Activated CD8-positive, alpha-beta T cell treated with anti-CD3 and anti-CD28 coated beads for 36 hours (primary cell): ENCODE measurements at regions not wholly inside any gene's neighbourhood (a gene's known extent, or its start where the extent isn't known, plus 50 kb on each side); places are given as distances from the start of the nearest gene placed in this dataset.
A peak's percentile ranks its signal among the peaks of the same experiment; 100 is the strongest.

Experiments used
- ATAC-seq: fragments of 200-7000 bp; cut with Tn5 transposase; one replicate; pipeline ENCODE4 v1.10.0; 2021; ENCODE audit warnings: mild to moderate bottlenecking, moderate library complexity
- CTCF ChIA-PET: fragments of 350-600 bp; sonication (Branson Sonifier 250); formaldehyde crosslinking; loops from one replicate; lab custom pipeline; 2021; ENCODE audit warnings: antibody characterized with exemption; lab: Charles Lee
- POLR2A ChIA-PET: fragments of 350-600 bp; sonication (Branson Sonifier 250); formaldehyde crosslinking; loops from one replicate; lab custom pipeline; 2021; ENCODE audit warnings: antibody characterized with exemption; lab: Charles Lee
- DNase-seq: peaks from one replicate; pipeline ENCODE4 v3.0.0-alpha.2; 2020
- H3K27ac Mint-ChIP-seq: one replicate; pipeline ENCODE4 v1.8.0; 2021; ENCODE audit warnings: mild to moderate bottlenecking, mixed read lengths
- H3K27me3 Mint-ChIP-seq: one replicate; pipeline ENCODE4 v1.8.0; 2021; ENCODE audit warnings: mixed read lengths
- H3K36me3 Mint-ChIP-seq: one replicate; pipeline ENCODE4 v1.8.0; 2021; ENCODE audit warnings: low read depth, mixed read lengths
- H3K4me1 Mint-ChIP-seq: one replicate; pipeline ENCODE4 v1.8.0; 2021; ENCODE audit warnings: low read depth, mixed read lengths
- H3K4me3 Mint-ChIP-seq: one replicate; pipeline ENCODE4 v1.8.0; 2021; ENCODE audit warnings: mild to moderate bottlenecking, moderate library complexity, mixed read lengths
- H3K9me3 Mint-ChIP-seq: one replicate; pipeline ENCODE4 v1.8.0; 2021; ENCODE audit warnings: mixed read lengths
- intact Hi-C: fragments of 100-400 bp; cut with micrococcal nuclease; formaldehyde crosslinking; loops from one replicate; pipeline ENCODE4 v1.10.0; 2022
- TF ChIP-seq, protein P1 (sequence below): fragments of 200-600 bp; IDR thresholded peaks from one replicate; pipeline ENCODE4 v1.8.0; 2022; ENCODE audit warnings: antibody characterized with exemption, mild to moderate bottlenecking

DNA sequence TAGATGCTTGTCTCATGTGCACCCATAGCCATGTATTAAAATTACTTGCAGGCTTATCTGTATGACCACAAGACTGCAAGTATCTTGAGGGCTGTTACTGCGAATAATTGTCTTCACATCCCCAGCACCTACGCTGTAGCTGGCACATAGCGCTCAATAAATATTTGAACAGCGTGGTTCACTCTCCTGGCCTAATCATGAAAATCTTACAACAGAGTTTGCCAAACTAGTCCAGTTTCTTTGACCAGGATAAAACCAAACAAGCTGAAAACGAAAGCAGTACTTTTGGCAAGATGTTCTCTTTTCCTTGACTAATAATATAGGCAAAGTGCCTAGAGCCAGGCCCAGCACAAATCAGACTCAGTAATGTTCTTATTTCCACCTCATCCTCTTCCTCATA, 106.7 kb downstream of the RPS29 start:
- Mint-ChIP-seq H3K9me3 (no peaks in the 10 kb centered on the region), H3K4me1 (peaks cover 5% of the 10 kb centered on the region), H3K36me3 (no peaks in the 10 kb centered on the region), H3K27ac (no peak overlapping the region), H3K27me3 (no peaks in the 10 kb centered on the region), H3K4me3 (no peak overlapping the region)
- intact Hi-C loops, result no loop called here
- DNase-seq, result no peak
- no peak for ATAC-seq
- CTCF ChIA-PET, result interaction anchor here (2.1 to 2.8 kb wide), 2 partner anchors 17 to 18 kb away, joined by 6 to 17 read pairs; no protein-coding TSS in a partner anchor
- TF ChIP-seq, protein P1, sequence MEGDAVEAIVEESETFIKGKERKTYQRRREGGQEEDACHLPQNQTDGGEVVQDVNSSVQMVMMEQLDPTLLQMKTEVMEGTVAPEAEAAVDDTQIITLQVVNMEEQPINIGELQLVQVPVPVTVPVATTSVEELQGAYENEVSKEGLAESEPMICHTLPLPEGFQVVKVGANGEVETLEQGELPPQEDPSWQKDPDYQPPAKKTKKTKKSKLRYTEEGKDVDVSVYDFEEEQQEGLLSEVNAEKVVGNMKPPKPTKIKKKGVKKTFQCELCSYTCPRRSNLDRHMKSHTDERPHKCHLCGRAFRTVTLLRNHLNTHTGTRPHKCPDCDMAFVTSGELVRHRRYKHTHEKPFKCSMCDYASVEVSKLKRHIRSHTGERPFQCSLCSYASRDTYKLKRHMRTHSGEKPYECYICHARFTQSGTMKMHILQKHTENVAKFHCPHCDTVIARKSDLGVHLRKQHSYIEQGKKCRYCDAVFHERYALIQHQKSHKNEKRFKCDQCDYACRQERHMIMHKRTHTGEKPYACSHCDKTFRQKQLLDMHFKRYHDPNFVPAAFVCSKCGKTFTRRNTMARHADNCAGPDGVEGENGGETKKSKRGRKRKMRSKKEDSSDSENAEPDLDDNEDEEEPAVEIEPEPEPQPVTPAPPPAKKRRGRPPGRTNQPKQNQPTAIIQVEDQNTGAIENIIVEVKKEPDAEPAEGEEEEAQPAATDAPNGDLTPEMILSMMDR, result no peak
- POLR2A ChIA-PET, result no interaction called here

DNA sequence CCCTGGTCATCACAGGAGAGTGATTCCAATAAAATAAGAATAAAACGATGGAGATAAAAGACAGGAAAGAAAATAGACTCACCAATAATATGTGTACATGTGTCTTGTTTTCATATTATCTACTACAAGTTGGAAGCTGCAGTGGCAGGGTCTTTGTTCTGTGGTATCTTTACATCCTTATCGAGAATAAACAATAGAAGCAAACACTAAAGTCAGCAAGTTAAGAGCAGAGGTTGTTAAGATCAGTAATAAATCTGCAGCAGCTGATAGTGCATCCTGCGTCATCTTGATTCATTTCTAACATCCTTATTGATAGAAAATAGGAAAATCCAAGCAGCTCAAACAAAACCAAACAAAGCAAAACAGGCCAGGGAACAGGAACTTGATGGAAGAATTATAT, 107.4 kb downstream of the RPS29 start:
- no peak overlapping the region for H3K27ac Mint-ChIP-seq
- H3K4me3 Mint-ChIP-seq, result no peak overlapping the region
- intact Hi-C loops, result no loop called here

DNA sequence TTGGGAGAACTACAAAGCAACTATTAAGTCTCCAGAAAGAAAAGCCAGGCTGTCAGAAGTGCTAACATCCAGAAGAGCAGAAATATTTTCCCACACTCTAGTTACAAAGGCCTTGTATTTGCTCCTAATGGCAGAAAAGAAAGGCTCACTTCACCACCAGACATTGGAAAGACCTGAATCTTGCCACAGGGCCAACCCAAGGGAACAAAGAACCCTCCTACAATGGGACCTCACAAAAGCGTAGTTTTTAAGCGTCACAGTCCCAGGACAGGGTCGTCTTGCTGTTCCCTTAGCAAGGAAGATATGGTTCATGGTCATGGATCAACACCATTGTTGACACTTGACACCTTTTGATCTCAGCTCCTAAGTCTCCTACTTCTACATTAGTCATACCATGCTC, 119.1 kb downstream of the RPS29 start:
- peaks cover 6% of the 10 kb centered on the region for H3K27me3 Mint-ChIP-seq
- intact Hi-C loops, result no loop called here
- TF ChIP-seq, protein P1, result no peak
- CTCF ChIA-PET, result no interaction called here
- no peak overlapping the region for H3K27ac Mint-ChIP-seq
- no peaks in the 10 kb centered on the region for H3K36me3 Mint-ChIP-seq
- ATAC-seq (no peak), DNase-seq (no peak)
- no peaks in the 10 kb centered on the region for H3K9me3 Mint-ChIP-seq
- POLR2A ChIA-PET, result no interaction called here
- H3K4me1 Mint-ChIP-seq, result no peaks in the 10 kb centered on the region
- H3K4me3 Mint-ChIP-seq, result no peak overlapping the region

More for the DNA sequence above, 107.4 kb downstream of the RPS29 start:
- CTCF ChIA-PET, result interaction anchor here (0.8 to 2.8 kb wide), 3 partner anchors 17 to 20 kb away, joined by 3 to 17 read pairs (median 6); no protein-coding TSS in a partner anchor
- H3K36me3 Mint-ChIP-seq, result no peaks in the 10 kb centered on the region
- no peaks in the 10 kb centered on the region for H3K27me3 Mint-ChIP-seq
- H3K9me3 Mint-ChIP-seq, result no peaks in the 10 kb centered on the region
- POLR2A ChIA-PET, result no interaction called here
- DNase-seq, result no peak
- ATAC-seq, result no peak
- TF ChIP-seq, protein P1, result no peak
- H3K4me1 Mint-ChIP-seq, result peaks cover 5% of the 10 kb centered on the region

DNA sequence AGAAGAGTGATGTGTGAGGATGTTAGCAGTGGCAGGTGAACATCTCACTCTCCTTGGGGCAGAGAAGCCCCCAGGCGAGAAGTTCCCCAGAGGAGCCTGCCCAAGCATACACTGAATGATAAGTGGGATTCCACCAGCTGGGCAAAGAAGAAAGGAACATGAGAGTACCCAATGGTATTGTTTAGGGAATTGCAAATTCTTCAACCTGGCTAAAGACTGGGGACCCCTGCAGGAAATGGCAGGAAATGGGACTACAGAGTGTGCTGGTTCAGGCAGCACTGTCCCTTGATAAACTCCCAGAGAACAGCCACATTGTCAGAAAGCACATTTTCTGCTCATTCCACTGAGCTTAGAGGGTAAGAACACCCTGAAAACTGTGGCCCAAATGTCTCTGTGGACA, 121.3 kb downstream of the RPS29 start:
- Mint-ChIP-seq H3K9me3 (no peaks in the 10 kb centered on the region), H3K27ac (no peak overlapping the region), H3K4me1 (no peaks in the 10 kb centered on the region), H3K36me3 (no peaks in the 10 kb centered on the region), H3K4me3 (no peak overlapping the region), H3K27me3 (peaks cover 6% of the 10 kb centered on the region)
- no peak for ATAC-seq
- intact Hi-C loops, result no loop called here
- TF ChIP-seq, protein P1, result peak; percentile 22
- POLR2A ChIA-PET, result no interaction called here
- CTCF ChIA-PET, result interaction anchor here (8.4 kb wide), 1 partner anchor 35 kb away, joined by 164 read pairs; no protein-coding TSS in a partner anchor
- no peak for DNase-seq

DNA sequence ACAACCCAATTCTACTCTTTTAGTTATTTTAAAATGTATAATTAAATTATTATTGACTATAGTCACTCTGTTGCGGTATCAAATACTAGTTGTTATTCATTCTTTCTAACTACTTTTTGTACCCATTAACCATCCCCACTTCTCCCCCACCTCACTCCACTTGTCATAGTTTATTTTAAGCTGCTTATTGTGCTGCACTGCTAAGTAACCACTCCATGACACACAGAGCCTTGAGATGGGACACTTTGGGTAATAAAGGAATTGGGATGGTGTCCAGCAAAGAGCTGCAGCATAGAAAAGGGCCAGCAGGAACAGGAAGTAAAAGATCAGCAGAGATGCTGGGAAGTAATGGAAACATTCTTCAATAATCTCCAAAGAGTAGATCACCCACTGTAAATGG, 123.0 kb downstream of the RPS29 start:
- Mint-ChIP-seq H3K36me3 (no peaks in the 10 kb centered on the region), H3K4me1 (no peaks in the 10 kb centered on the region), H3K9me3 (no peaks in the 10 kb centered on the region), H3K27me3 (peaks cover 2% of the 10 kb centered on the region), H3K27ac (no peak overlapping the region), H3K4me3 (no peak overlapping the region)
- ChIA-PET CTCF (interaction anchor here (3.0 to 8.4 kb wide), 3 partner anchors 13 to 59 kb away, joined by 14 to 164 read pairs (median 29); no protein-coding TSS in a partner anchor), POLR2A (no interaction called here)
- TF ChIP-seq, protein P1, result no peak
- DNase-seq (no peak), ATAC-seq (no peak)
- intact Hi-C loops, result loop anchor here (2.0 kb wide), 1 partner anchor 34 kb away; no protein-coding TSS in a partner anchor
